ENCODE measurements at regions not wholly inside any gene's neighbourhood (a gene's known extent, or its start where the extent isn't known, plus 50 kb on each side); places are given as distances from the start of the nearest gene placed in this dataset.

DNA sequence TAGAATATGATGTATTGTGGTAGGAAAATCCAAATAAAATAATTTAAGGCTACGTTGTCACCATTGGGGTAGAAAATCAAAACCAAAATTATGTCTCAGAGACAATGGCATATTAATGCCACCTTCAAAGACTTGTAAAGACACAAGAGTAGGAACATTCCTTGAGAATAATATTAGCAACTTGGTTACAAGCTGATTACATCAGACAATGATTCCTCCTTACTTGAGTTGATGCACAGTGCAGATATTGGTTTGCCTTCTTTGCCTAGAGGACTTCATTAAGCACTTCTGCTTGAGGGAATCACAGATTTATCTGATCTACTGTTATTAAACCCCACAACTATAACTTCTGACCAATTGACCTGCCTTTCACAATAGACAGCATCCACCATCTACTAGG lies 500.2 kb downstream of the CDH9 start:
- no peak overlapping the region for H3K4me3 ChIP-seq (ENCODE audit: control insufficient read depth, low read depth, low read length)
- no peak for DNase-seq (ENCODE audit: low read depth)
- TF ChIP-seq, protein P1, sequence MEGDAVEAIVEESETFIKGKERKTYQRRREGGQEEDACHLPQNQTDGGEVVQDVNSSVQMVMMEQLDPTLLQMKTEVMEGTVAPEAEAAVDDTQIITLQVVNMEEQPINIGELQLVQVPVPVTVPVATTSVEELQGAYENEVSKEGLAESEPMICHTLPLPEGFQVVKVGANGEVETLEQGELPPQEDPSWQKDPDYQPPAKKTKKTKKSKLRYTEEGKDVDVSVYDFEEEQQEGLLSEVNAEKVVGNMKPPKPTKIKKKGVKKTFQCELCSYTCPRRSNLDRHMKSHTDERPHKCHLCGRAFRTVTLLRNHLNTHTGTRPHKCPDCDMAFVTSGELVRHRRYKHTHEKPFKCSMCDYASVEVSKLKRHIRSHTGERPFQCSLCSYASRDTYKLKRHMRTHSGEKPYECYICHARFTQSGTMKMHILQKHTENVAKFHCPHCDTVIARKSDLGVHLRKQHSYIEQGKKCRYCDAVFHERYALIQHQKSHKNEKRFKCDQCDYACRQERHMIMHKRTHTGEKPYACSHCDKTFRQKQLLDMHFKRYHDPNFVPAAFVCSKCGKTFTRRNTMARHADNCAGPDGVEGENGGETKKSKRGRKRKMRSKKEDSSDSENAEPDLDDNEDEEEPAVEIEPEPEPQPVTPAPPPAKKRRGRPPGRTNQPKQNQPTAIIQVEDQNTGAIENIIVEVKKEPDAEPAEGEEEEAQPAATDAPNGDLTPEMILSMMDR (conservative IDR thresholded peaks at IDR 0.05; ENCODE audit: control insufficient read depth, insufficient read depth, low read depth, low read length) = no peak

DNA sequence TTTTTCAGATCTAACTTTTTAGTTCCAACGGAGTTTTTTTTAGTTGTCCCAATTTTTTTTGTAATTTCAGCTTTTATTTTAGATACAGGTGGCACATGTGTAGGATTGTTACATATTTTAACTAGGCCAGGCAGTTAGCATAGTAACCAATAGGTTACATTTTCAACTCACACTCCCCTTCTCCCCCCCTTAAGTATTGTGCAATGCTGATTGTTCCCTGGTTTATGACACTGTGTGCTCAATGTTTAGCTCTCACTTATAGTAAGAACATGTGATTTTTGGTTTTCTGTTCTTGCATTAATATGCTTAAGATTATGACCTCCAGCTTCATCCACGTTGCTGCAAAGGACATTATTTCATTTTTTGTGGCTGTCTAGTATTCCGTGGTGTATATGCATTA lies 503.2 kb downstream of the CDH9 start:
- no peak for DNase-seq (ENCODE audit: low read depth)
- H3K4me3 ChIP-seq (ENCODE audit: control insufficient read depth, low read depth, low read length) = no peak overlapping the region

DNA sequence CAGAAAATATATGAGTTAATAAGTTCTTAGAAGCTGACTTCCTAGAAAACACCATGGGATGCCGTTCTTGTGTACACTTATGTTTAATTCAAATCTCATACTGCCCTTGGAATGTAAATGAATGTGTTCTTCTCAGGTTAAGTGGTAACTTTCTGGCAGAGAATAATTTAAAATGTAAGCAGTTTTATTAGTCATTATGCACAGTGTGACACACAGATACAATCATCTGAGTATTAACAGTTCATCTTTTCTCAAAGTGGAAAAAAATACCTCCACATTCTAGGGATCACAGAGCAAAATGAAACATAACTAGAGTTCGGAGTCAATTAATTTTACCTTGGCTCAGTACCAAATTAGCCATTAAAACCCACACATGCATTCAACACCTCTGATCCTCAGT lies 508.1 kb downstream of the CDH9 start:
- H3K4me3 ChIP-seq (ENCODE audit: control insufficient read depth, low read depth, low read length) = no peak overlapping the region
- no peak for DNase-seq (ENCODE audit: low read depth)
- TF ChIP-seq, protein P1 (conservative IDR thresholded peaks at IDR 0.05; ENCODE audit: control insufficient read depth, insufficient read depth, low read depth, low read length) = no peak

More for the DNA sequence above, 503.2 kb downstream of the CDH9 start:
- TF ChIP-seq, protein P1 (conservative IDR thresholded peaks at IDR 0.05; ENCODE audit: control insufficient read depth, insufficient read depth, low read depth, low read length) = no peak

DNA sequence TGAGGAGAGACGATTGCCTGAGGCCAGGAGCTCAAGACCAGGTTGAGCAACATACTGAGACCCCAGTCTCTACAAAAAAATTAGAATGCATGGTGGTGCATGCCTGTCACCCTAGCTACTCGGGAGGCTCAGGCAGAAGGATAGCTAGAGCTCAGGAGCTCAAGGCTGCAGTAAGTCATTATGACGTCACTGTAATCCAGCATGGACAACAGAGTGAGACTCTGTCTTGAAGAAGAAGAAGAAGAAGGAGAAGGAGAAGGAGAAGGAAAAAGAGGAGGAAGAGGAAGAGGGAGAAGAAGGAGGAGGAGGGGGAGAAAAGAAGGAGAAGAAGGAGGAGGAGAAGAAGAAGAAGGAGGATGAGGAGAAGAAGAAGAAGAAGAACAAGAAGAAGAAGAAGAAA lies 519.1 kb downstream of the CDH9 start:
- no peak overlapping the region for H3K4me3 ChIP-seq (ENCODE audit: control insufficient read depth, low read depth, low read length)
- TF ChIP-seq, protein P1 (conservative IDR thresholded peaks at IDR 0.05; ENCODE audit: control insufficient read depth, insufficient read depth, low read depth, low read length) = no peak
- no peak for DNase-seq (ENCODE audit: low read depth)

DNA sequence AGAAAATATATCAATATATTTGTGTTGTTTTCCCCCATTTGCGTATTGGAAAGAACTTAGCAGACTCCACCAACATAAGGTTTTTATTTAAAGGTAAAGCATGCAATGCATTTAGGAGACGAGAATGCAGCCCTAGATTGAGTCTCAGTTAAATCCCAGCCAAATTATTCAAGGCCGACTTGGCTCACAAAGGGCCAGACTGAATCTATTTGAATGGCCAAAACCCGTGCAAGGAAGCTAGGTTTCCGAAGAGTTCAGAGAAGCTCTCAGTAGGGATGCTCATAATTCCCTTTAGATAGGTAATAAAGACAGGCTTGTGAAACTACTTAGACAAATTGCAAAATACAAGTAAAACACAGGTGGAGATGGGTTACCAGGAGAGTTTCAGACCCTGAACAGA lies 520.3 kb downstream of the CDH9 start:
- no peak overlapping the region for H3K4me3 ChIP-seq (ENCODE audit: control insufficient read depth, low read depth, low read length)
- no peak for DNase-seq (ENCODE audit: low read depth)
- TF ChIP-seq, protein P1 (conservative IDR thresholded peaks at IDR 0.05; ENCODE audit: control insufficient read depth, insufficient read depth, low read depth, low read length) = no peak

DNA sequence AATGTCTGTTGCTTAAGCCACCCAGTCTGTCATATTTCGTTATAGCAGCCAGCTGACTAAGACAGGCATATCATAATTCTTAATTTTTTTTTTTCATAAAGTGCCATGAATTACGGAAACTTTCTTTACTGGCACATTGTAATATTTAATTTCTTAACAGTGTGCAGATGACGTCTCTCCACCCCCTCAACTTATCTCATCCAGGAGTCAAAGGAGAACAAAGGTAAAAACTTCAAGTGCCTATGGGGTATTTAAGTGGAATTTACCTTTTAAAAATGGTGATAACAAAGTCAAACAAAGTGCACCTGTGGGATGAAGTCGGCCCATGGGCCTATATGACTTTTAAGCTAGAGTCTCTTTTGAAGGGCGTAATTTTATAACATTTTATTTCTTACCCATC lies 539.4 kb downstream of the CDH9 start:
- TF ChIP-seq, protein P1 (conservative IDR thresholded peaks at IDR 0.05; ENCODE audit: control insufficient read depth, insufficient read depth, low read depth, low read length) = no peak
- no peak for DNase-seq (ENCODE audit: low read depth)
- no peak overlapping the region for H3K4me3 ChIP-seq (ENCODE audit: control insufficient read depth, low read depth, low read length)

DNA sequence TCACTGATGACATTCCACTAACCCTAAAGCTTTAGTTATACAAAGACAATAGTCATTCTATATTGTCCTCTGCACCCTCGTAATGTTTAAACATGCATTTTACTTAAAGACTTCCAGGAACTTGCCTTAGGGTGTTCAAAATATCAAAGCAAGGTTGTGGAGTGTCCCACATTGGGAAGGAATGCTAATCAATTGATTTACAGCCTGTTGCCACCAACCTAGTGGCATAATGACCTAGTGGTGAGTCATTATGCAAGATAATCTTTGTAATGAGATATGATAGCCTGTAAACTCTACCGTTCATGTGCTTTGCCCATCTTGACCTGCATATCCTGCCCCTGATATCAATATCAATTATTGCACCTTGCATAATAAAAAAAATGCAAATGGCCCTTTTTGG lies 542.9 kb downstream of the CDH9 start:
- DNase-seq (ENCODE audit: low read depth) = no peak
- TF ChIP-seq, protein P1 (conservative IDR thresholded peaks at IDR 0.05; ENCODE audit: control insufficient read depth, insufficient read depth, low read depth, low read length) = no peak

More for the DNA sequence above, 542.9 kb downstream of the CDH9 start:
- H3K4me3 ChIP-seq (ENCODE audit: control insufficient read depth, low read depth, low read length) = no peak overlapping the region

Data from fibroblast of mammary gland (primary cell).